ENCODE measurements at regions not wholly inside any gene's neighbourhood (a gene's known extent, or its start where the extent isn't known, plus 50 kb on each side); places are given as distances from the start of the nearest gene placed in this dataset.

DNA sequence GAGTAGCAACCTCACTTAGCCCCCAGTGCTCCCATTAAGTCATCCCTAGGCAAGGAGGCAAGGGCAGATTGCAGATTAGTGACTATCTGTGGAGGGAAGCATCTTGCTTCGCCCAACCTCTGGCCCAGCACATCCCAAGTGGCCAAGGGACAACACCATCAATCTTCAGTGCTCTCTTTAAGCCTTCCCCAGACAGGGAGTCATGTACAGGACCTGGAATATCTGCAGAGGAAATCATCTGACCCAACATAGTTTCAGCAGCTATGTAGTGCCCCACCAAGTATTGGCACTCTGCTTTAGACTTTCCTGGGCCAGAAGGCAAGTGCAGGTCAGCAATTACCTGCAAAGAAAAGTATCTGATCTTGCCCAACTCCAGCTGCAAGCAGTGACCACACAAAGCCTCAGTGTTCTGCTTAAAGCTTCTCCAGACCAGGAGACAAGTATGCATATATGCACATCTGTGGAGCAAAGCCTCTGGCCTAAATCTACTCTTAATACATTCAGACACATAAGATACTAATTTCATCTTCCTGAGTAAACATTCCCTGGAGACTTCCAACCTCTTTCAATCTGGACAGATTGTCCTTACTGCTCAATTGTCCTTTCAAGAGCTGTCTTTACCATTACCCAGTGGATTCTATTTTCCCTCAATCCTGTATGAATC lies 224.8 kb upstream of the VLDLR start:
- TF ChIP-seq, protein P1, sequence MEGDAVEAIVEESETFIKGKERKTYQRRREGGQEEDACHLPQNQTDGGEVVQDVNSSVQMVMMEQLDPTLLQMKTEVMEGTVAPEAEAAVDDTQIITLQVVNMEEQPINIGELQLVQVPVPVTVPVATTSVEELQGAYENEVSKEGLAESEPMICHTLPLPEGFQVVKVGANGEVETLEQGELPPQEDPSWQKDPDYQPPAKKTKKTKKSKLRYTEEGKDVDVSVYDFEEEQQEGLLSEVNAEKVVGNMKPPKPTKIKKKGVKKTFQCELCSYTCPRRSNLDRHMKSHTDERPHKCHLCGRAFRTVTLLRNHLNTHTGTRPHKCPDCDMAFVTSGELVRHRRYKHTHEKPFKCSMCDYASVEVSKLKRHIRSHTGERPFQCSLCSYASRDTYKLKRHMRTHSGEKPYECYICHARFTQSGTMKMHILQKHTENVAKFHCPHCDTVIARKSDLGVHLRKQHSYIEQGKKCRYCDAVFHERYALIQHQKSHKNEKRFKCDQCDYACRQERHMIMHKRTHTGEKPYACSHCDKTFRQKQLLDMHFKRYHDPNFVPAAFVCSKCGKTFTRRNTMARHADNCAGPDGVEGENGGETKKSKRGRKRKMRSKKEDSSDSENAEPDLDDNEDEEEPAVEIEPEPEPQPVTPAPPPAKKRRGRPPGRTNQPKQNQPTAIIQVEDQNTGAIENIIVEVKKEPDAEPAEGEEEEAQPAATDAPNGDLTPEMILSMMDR (IDR thresholded peaks at IDR 0.05; ENCODE audit: insufficient read depth, low read depth, low read length), result no peak
- TF ChIP-seq EZH2 (IDR thresholded peaks at IDR 0.05; ENCODE audit: insufficient read depth, low read length), result no peak

All from astrocyte (in vitro differentiated cells and primary cell).